GM13976 (cell line): ENCODE measurements at regions not wholly inside any gene's neighbourhood (a gene's known extent, or its start where the extent isn't known, plus 50 kb on each side); places are given as distances from the start of the nearest gene placed in this dataset.

Experiments used
- DNase-seq: peaks from one replicate; pipeline ENCODE4 v3.0.0; 2012; ENCODE audit warnings: low spot score
- CTCF ChIP-seq: IDR thresholded peaks from 2 replicates; pipeline ENCODE4 v1.5.1; 2012; ENCODE audit warnings: borderline replicate concordance, mild to moderate bottlenecking; ENCODE audit not compliant: insufficient read depth; ENCODE audit errors: extremely low read depth, missing control alignments, control extremely low read depth
- in situ Hi-C: fragments of 300-500 bp; cut with MboI; formaldehyde crosslinking; loops from one replicate; pipeline ENCODE4 v1.12.0; 2022; ENCODE audit warnings: low sequenced_read_pairs, mixed read lengths, inconsistent platforms; ENCODE audit not compliant: unreplicated experiment

GRCh38 chr2:181153886-181154285, 173.5 kb downstream of the UBE2E3 start:
- no peak for DNase-seq
- in situ Hi-C loops, result no loop called here
- no peak for TF ChIP-seq CTCF

- DNase-seq, result no peak
- in situ Hi-C loops, result no loop called here
- no peak for TF ChIP-seq CTCF
Observed at GRCh38 chr2:181157326-181157725, 176.9 kb downstream of the UBE2E3 start.

- no peak for DNase-seq
- no peak for TF ChIP-seq CTCF
- in situ Hi-C loops, result no loop called here
Observed at GRCh38 chr2:181158427-181158826, 178.0 kb downstream of the UBE2E3 start.

- no peak for DNase-seq
- in situ Hi-C loops, result no loop called here
- no peak for TF ChIP-seq CTCF
Observed at GRCh38 chr2:181161615-181162014, 181.2 kb downstream of the UBE2E3 start.

- in situ Hi-C loops, result no loop called here
- DNase-seq, result no peak
- no peak for TF ChIP-seq CTCF
Observed at GRCh38 chr2:181163139-181163538, 182.7 kb downstream of the UBE2E3 start.

GRCh38 chr2:181163691-181164090, 183.3 kb downstream of the UBE2E3 start:
- no peak for TF ChIP-seq CTCF
- no peak for DNase-seq
- in situ Hi-C loops, result no loop called here

- DNase-seq, result peak; percentile 34
- in situ Hi-C loops, result no loop called here
- TF ChIP-seq CTCF, result no peak
Observed at GRCh38 chr2:181164699-181165098, 184.3 kb downstream of the UBE2E3 start.
